GM19025 (cell line): ENCODE measurements at regions not wholly inside any gene's neighbourhood (a gene's known extent, or its start where the extent isn't known, plus 50 kb on each side); places are given as distances from the start of the nearest gene placed in this dataset.

Experiments
- ATAC-seq: cut with Tn5 transposase; IDR thresholded peaks from one replicate; pipeline ENCODE4 v1.9.1; 2021; ENCODE audit warnings: mild to moderate bottlenecking, low read depth, moderate library complexity; ENCODE audit not compliant: unreplicated experiment

DNA sequence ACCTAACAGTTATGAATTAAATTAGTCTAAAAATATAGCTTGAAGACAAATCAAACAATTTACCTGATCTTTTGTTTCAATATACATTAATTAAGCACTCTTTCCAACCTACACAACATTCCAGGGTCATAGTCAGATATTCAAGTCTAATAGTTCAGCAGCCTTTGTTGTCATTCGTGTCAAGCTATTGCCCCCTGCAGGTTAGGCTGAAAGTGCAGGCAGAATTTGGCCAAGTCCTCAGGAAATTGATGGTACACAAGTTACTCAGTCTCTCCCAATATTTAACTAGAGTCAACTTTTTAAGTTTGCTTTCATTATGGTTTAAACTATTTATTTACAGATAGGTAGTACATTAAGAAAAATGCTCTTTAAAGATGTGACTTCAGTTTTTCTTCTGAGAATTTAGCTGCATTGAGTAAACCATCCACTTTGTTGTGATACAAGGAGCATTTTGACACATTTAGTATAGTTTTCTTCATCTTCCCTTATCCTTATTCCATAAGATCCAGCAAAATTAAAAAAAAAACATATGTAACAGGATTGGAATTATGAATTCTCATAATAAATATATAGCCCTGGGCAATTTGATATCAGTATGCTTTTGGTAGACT, 130.3 kb upstream of the DPYD start:
- ATAC-seq: peak; percentile 27

DNA sequence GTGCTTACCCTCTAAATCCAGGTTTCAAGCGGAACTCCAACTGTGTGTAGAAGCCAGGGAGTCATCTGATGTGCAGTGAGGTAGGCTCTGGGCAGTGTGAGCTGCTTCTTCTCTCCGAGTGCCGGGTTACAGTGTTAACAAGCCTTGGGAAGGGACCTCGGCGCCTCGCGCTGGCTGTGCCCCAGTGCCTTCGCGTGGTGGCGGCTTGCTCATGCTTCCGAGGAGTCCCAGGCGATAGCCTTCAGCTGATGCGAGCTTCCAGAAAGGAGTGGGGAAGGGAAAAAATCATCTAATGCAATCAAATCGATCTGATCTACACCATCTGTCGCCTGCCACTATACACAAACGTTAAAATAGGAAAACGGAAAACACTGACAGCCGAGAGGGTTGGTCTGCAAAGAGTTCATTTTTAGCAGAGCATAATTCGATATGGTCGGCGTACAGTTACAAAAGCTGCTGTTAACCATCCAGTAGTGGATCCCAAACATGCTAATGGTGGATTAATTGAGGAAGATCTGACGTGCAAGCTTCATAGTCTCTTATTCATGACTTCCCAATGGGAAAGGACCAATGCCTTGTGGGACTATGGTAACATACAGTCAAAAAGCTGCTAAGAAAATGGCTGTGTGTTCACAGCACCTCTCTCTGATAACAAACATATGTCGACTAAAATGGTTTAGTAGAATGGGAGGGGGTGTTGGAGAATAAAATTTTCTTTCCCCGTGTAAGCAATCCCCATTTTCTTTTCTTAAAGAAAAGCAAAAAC, 128.7 kb upstream of the DPYD start:
- no peak for ATAC-seq

GRCh38 chr1:98048751-98049325, 128.0 kb upstream of the DPYD start:
- ATAC-seq: no peak

DNA sequence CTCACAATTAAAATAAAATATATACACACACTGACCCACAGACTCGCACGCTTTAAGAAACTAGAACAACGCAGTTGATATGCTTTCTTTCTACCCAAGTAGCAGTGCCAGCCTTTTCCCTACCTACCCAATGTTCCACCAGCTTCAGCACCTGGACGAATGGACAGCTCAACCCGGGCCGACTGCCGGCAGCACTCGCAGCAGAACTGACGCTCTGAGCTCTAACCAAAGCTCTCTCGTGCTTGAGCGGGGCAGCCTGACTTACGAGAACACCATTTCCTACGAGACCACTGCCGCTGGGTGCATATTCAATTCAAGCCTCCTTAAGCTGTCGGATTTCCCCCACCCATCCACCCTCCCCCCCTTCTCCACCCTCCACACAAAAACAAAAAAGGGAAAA, 127.4 kb upstream of the DPYD start:
- peak; percentile 54 for ATAC-seq

GRCh38 chr1:98047171-98047570, 126.3 kb upstream of the DPYD start:
- ATAC-seq: no peak

DNA sequence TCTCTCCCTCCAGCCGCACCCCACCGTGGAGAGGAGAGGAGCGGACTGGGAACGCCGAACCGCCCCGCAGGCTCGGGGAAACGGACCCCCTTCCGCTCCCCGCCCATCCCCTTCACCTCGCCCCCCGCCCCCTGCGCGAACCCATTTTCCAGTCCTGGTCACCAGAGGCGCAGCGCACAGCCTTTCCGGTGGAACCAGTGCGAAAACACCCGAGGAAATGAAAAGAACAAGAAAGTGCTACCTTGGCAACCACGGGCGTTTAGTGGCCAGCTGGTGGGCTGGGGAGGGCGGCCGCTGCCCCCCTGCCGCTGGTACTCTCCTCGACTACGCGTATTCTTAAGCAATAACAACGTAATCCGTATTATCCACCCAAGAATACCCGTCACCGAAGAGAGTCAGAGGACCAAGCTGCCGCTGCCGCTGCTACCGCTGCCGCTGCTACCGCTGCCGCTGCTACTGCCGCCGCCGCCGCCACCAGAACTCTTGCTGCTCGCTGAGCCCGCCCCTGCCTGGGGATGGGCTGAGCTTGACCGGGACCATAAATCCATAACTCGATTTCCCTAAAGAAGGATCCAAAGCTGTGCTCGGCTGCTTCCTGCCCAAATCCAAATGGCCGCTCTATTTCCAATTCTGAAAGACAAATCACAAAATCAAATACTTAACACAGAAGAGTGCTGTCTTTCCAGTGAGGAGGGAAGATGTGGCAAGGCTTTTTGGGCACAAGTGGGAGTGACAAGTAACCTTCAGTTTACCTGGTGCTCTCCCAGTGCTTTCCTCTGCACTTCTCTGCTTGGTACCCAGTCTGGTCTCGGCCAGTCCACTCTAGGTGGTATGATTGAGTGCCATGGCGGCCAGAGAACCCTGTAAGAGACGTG, 125.2 kb upstream of the DPYD start:
- ATAC-seq: no peak

GRCh38 chr1:98045211-98045766, 124.5 kb upstream of the DPYD start:
- no peak for ATAC-seq

DNA sequence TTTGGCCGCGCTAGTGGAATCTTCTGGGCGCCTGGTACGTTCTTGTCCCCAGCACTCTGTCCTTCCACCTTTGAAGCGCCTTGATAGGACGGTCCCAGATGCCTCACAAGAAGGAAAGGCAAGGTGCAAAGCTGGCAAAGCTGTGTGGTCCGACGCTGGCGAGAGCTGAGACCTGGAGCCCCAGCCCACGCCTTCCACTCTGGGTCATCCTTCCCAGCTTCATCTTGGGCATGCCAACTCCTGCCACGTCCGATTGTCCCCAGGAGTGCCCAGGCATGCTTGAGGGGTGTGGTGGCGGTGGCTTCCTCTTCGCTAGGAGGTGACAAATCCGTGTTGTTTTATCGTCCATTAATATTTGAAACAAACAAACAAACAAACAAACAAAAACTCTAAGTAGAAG, 123.9 kb upstream of the DPYD start:
- no peak for ATAC-seq

- ATAC-seq: no peak
Observed at GRCh38 chr1:98044071-98044697, 123.3 kb upstream of the DPYD start.

- no peak for ATAC-seq
Observed at GRCh38 chr1:98035602-98036002, 114.8 kb upstream of the DPYD start.

- no peak for ATAC-seq
Observed at GRCh38 chr1:98034505-98034904, 113.7 kb upstream of the DPYD start.

DNA sequence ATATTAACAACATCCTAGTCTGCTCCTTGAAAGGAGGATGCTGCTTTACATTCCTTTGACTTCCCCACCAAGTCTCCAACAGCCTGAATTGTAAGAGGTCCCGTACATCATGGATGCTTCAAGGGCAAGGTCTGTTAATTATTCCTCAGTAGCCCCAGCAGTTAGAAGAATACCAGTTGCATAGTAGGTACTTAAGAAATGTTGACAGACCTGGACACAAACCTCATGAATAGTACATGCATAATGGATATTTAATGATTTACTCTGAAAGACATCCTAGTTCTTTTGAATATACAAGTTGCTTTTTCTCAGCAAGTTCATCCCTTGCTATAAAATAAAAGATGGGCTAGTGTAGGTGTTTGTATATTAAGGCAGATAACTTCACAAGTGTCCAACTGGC, 112.1 kb upstream of the DPYD start:
- ATAC-seq: no peak

DNA sequence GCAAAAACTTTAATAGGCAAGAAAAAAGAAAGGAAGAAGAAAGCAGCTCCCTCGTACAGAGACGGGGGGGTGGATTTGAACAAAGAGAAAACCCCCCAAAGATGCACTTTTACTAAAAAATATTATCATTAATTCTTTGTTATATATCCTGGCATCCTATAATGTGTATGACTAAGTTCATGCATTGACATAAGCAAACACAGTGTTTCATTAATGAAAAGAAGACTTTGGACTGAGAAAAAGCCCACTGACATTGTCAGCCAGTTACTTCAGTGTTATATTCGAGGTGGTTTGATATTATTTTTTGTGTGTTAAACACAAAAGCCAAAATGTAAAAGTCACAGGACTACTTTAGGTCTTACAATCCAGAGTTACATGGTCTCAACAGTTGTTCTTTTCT, 110.1 kb upstream of the DPYD start:
- ATAC-seq: no peak

DNA sequence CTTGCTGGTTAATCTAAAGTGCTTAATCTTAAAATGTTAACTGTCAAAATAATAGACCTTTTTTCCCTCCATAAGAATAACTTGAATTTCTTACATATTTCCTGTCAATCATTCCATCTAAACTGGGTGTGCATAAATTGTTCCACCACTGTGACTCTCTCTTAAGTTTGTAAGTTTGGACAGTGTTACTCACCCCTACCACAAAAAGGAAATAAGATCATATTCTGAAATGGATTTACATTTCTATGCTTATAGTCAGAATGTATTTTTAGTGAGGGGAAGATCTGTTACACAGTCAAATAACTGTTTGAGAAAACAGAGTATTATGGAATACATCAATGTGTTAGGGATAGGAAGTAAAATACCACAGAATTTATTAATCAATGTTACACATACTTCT, 109.6 kb upstream of the DPYD start:
- ATAC-seq: no peak

DNA sequence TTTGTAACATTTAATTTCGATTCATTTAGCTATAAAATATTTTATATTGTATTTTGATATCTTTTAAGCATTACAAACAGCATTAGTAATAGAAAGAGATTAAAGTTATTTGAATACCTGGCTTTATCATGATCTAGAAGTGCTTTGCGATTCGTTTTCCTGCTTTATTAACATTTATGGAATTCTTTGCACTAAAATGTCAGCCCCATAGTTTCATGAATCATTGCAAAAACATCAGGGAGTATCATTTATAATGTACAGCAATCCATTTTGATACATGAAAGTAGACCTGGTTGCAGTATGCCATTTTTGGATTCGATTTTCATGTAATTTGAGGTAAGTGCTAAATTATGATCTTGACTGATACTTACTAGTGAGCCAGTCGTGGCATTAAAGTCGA, 108.0 kb upstream of the DPYD start:
- ATAC-seq: no peak

DNA sequence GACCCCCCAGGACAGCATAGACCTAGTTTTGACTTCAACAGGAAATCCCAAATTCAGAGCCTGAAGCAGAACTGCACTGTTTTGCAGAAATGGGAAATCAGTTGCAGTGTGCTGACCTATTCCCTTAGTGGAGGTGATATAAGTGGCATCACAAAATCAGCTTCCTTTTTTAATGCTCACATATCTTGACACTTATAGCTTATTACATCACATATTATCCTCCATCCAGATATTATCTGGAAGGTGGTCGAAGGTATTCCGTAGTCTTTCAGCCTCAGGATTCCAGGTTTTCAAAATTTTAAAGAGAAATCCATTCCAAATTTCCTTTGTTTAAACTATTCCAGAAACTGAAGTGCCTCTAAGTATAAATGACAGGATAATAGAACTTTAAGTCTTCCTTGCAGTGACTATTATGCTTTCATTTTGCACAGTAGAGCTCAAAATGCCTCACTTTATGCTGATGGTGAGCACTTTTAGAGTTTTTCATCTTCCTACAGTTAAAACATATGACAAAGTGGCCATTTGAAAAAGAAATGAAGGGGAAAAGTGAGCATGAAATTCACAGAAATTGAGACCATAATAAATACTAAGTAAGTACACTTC, 106.4 kb upstream of the DPYD start:
- ATAC-seq: no peak

DNA sequence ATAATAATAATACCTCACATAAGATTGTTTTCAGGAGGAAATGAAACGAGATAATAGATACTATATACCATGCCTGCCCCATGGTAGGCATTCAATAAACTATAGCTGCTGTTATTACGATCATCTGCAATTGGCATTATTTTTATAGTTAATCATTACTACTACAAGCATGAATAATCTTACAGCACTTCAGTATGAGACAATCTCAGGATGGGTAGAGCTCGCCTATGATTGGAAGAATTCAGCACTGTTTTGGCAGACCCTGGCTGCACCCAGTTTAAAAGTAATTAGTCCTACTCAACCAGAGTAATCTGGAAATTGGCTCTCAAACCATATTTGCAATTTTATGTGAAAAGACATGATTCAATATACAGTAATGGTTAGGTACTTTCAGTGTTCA, 105.0 kb upstream of the DPYD start:
- ATAC-seq: no peak

DNA sequence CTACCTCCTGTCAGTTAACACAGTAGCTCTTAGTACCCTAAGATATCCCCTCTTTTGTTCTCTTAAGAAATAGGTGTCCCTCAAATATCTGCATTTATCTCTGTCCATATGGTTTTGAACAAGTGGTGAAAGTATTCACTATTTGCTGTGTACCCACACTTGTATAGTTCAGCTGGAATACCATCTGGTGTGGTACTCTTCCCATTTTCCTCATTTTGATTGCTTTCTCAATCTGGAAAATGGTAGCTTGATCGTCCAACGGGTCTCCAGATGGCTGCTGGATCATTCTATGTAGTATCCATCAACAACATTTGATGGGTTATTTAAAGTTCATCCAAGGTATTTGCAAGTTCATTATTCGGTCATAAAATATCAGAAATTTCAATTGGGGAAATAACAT, 100.3 kb upstream of the DPYD start:
- ATAC-seq: no peak

GRCh38 chr1:98019747-98020146, 98.9 kb upstream of the DPYD start:
- no peak for ATAC-seq

DNA sequence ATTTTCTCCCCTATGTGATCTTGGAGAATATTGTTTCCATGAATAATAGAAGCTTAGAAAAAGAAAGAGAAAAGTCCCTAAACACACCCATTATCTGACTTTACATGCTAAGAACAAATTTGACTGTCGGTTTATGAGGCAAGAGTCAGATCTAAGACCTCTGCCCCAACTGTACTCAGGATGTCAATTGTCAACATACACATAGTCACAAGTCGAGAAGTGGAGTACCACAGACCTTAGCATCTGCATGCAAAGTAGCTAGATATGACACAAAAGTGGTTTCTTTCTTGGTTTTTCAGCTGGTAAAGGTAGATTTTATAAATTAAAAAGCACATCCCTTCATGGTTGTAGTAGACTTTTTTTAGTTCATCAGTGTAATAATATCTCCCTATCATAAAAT, 97.2 kb upstream of the DPYD start:
- no peak for ATAC-seq
